ENCODE measurements at regions not wholly inside any gene's neighbourhood (a gene's known extent, or its start where the extent isn't known, plus 50 kb on each side); places are given as distances from the start of the nearest gene placed in this dataset.
A peak's percentile ranks its signal among the peaks of the same experiment; 100 is the strongest.
"Not testable (repeated sequence)": the region's sequence is repeated elsewhere in the genome, so short reads cannot be mapped to it uniquely, and the experiment has no call there.

GRCh38 chr4:18602610-18603009 is 581.1 kb upstream of the LCORL start:
- DNase-seq = not testable (repeated sequence)

DNA sequence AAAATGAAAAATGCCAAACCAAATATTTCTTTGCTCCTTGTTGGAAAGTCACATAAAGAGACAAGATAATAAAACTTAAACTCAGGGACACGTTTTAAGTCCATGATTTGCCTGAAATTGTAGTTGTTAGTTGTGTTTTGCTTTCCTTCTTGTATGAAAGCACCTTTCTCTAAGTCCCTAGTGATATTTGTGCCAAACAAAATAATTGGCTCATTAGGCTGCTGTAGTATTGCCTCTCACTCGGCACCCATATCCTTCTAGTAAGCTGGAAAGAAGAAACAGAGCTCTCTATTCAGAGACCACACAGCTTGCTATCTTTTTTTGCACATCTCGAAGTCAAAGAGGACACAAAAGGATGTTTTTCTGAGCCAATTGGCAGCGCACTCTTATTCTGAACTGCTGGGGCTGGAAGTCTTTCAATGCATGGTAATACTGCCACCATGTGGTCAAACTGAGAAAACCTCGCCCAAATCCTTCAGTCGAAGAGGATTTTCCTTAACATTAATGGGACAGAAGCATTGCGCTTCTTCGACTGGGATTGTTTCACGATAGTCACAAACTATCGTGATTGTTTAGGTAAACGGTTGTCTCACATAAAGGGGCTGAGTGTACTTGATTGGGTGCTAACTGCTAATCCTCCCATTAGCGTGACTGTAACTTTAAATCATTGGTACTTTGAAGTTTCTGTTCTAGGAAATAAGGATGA is 571.9 kb upstream of the LCORL start:
- DNase-seq = peak; percentile 27

DNA sequence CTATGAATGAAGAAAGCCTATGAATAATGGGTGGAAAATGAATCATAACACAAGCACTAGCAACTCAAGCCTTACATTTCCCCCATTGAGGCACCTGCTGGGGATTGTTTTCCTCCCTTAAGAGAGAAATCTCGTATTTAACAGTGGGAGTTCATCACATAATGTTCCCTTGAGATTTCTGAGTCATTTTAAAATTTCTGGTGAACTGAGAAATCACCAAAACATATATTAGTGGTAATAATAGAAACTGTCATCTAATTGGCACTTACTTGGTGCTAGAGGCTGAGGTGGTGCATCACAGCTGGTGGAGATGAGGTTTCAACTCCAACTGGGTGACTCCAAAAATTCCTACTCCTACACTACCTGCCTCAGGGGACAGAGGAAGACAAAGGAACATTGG is 561.3 kb upstream of the LCORL start:
- DNase-seq = no peak

- DNase-seq = no peak
Measured at GRCh38 chr4:18578307-18578706, 556.8 kb upstream of the LCORL start.

DNA sequence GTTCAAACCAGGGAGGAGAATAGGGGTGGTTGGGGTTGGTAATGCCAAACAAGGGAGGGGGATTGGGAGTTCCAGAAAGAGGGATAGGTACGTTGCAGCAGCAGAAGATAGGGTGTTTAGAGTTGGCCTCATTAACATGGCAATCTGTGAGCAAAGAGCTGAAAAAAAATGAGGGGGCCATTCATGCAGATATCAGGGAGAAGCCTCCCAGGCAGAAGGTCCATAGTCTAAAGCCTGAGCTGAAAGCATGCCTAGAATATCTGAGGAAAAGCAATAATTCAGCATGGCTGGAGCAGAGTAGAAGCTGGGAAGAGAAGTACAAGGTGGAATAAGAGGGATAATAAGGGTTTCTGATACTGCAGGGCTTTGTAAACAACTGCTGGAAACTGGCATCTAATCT is 550.9 kb upstream of the LCORL start:
- DNase-seq = no peak

GRCh38 chr4:18571301-18571761 is 549.8 kb upstream of the LCORL start:
- no peak for DNase-seq

- no peak for DNase-seq
Measured at GRCh38 chr4:18570370-18570769, 548.8 kb upstream of the LCORL start.

- DNase-seq = no peak
Measured at GRCh38 chr4:18568600-18568999, 547.0 kb upstream of the LCORL start.

- no peak for DNase-seq
Measured at GRCh38 chr4:18566970-18567799, 545.6 kb upstream of the LCORL start.

GRCh38 chr4:18559492-18559891 is 537.9 kb upstream of the LCORL start:
- DNase-seq = no peak

DNA sequence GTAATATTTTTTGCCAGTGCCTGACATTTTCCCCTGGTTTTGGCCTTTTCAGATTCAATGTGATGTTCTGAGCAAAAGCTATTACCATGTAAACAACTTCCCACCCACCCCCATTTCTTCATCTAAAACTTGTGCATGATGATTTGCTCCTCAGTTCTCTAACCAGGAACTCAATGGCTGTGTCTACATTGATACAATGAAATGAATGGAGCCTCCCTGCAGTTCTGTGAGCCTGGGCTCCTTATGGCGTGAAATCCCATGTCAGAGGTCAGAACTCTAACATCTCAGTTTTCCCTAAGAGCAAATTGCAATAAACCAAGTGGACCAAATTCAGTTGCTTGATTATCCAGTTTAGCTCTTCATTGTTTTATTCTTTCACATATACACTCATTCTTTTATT is 534.8 kb upstream of the LCORL start:
- no peak for DNase-seq

DNA sequence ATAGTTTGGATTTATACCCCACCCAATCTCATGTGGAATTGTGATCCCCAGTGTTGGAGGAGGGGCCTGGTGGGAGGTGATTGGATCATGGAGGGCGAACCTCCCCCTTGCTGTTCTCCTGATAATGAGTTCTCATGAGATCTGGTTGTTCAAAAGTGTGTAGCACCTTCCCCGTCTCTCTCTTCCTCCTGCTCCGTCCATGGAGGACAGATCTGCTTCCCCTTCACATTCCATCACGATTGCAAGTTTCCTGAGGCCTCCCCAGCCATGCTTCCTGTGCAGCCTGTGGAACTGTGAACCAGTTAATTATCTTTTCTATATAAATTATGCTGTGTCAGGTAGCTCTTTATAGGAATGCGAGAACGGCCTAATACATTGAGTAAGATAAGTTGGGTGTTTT is 518.8 kb upstream of the LCORL start:
- DNase-seq = no peak

DNA sequence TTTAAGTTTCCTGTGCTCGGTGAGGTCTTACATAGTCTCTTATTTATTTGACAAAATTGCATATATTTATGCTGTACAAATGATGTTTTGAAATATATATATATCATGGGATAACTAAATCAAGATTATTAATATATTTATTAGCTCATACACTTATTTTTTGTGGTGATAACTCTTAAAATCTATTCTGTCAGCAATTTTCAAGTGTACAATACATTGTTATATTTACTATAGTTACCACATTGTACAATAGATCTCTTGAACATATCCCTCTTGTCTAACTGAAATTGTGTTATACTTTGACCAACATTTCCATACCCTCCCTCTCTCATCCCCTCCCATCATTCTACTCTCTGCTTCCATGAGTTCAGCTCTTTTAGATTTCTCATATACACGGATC is 516.6 kb upstream of the LCORL start:
- DNase-seq = no peak

GRCh38 chr4:18536428-18536827 is 514.9 kb upstream of the LCORL start:
- DNase-seq = no peak

- no peak for DNase-seq
Measured at GRCh38 chr4:18535948-18536347, 514.4 kb upstream of the LCORL start.

GRCh38 chr4:18533262-18533775 is 511.8 kb upstream of the LCORL start:
- DNase-seq = no peak

DNA sequence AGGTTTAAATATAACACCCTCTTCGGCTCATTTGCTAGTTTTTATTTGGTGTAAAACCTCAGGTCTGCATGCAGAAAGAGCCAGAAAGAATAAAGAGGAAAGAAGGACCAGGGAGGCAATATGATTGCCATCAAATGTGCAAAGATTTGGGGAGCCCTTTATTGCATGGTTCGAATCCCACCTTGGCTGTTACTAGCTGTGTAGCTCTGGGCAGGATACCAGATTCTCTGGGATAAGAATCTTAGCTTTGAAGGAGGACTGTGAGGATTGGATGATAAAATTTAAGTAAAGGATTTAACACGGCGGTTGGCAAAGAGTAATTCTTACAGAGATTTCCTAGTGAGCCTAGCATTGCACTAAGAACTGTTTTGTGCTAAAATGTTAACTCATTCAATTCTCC is 510.2 kb upstream of the LCORL start:
- DNase-seq = no peak

DNA sequence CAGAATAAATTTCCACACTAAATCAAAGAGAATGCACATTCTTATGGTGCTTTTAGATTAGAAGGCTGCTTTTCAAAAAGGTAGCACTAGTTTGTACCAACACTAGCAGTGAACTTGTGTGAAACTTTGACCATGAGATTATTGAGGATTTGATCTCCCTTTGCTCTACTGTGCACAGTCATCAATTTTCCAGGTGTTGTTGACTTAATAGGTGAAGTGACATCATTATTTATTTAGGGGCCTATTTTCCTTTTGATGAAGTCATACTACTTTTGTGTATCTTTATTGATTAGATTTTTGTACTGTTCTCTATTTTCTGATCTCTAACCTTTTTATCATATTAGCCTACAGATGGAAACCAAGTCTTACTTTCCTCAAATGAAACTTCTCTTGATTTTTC is 507.9 kb upstream of the LCORL start:
- no peak for DNase-seq

DNA sequence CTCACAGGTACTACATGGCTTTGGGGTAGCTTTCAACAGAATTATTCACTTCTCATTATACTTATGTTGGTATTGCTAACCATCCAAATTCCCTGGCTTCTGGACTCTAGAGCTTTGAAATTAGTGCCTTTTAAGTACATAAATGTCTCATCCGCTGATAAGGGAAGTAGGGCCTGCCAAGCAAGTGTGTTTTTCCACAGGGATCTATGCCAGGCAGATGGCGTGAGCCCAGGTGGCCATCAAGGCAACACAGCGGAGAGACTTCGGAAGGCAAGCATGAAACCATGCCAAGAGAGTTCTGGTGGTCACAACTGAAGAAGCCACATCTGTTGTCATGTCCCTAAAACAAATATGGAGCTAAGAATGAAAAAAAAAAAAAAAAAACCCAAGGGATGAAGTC is 503.1 kb upstream of the LCORL start:
- DNase-seq = no peak

- DNase-seq = no peak
Measured at GRCh38 chr4:18518098-18518497, 496.5 kb upstream of the LCORL start.

DNA sequence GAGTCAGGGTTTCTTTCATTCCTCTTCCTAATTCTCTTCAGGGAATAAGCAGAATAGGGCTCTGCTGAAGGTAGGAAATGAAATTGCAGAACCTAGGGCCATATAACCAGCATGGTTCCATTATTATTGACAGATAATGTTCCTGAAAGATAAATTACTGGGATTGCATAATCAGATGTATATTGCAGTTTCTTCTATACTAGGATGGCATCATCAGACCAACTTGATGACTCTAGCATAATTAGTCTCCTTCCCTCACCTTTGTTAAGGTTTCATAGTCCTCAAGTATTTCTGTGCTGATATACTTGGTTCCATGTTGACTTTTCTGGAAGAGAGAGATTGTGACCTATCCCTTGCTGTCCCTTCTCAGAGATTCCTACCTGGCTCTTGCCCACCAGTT is 492.3 kb upstream of the LCORL start:
- no peak for DNase-seq

- DNase-seq = no peak
Measured at GRCh38 chr4:18512718-18513117, 491.2 kb upstream of the LCORL start.

DNA sequence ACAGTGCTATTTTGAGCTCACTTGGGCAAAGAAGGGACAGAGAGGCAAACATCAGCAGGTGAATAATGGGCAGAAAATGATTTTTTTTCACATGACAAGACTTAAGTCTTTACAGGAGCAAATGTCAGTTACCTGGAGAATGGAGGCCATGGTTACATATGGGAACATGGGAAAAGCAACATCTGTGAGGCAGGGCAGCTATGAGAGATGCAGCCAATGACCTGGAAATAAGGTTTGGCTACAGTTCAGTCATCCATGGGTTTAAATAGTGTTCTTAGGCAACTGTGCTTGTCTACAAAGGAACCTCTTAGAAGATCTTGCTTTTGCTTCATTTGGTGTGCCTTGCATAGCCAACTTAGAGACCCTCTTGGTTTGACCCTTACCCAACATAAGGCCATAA is 490.2 kb upstream of the LCORL start:
- DNase-seq = no peak

GRCh38 chr4:18508786-18509185 is 487.2 kb upstream of the LCORL start:
- DNase-seq = no peak
